Activated CD4-positive, alpha-beta T cell treated with anti-CD3 and anti-CD28 coated beads for 36 hours (primary cell): ENCODE measurements at regions not wholly inside any gene's neighbourhood (a gene's known extent, or its start where the extent isn't known, plus 50 kb on each side); places are given as distances from the start of the nearest gene placed in this dataset.
A peak's percentile ranks its signal among the peaks of the same experiment; 100 is the strongest.
"Not testable (repeated sequence)": the region's sequence is repeated elsewhere in the genome, so short reads cannot be mapped to it uniquely, and the experiment has no call there.

Source experiments
- ATAC-seq: fragments of 200-7000 bp; cut with Tn5 transposase; one replicate; pipeline ENCODE4 v1.10.0; 2021; ENCODE audit warnings: mild to moderate bottlenecking, moderate library complexity
- CTCF ChIA-PET: fragments of 350-600 bp; sonication (Branson Sonifier 250); formaldehyde crosslinking; loops from one replicate; lab custom pipeline; 2021; ENCODE audit warnings: antibody characterized with exemption; lab: Charles Lee
- POLR2A ChIA-PET: fragments of 350-600 bp; sonication (Branson Sonifier 250); formaldehyde crosslinking; loops from one replicate; lab custom pipeline; 2021; ENCODE audit warnings: antibody characterized with exemption, inconsistent platforms; lab: Charles Lee
- DNase-seq: peaks from one replicate; pipeline ENCODE4 v3.0.0-alpha.2; 2020
- H3K27ac Mint-ChIP-seq: one replicate; pipeline ENCODE4 v1.8.0; 2021; ENCODE audit warnings: mixed read lengths
- H3K27me3 Mint-ChIP-seq: one replicate; pipeline ENCODE4 v1.8.0; 2021; ENCODE audit warnings: mixed read lengths
- H3K36me3 Mint-ChIP-seq: one replicate; pipeline ENCODE4 v1.8.0; 2021; ENCODE audit warnings: low read depth, mixed read lengths
- H3K4me1 Mint-ChIP-seq: one replicate; pipeline ENCODE4 v1.8.0; 2021; ENCODE audit warnings: mixed read lengths
- H3K4me3 Mint-ChIP-seq: one replicate; pipeline ENCODE4 v1.8.0; 2021; ENCODE audit warnings: mild to moderate bottlenecking, moderate library complexity, mixed read lengths
- H3K9me3 Mint-ChIP-seq: one replicate; pipeline ENCODE4 v1.8.0; 2021; ENCODE audit warnings: low read depth, mixed read lengths
- intact Hi-C, 2 experiments: fragments of 100-400 bp; cut with DNase I in 1 of 2; cut with micrococcal nuclease in 1 of 2; formaldehyde crosslinking; loops; one replicate each; pipeline versions ENCODE4 v1.14.2 to v1.15.1; 2022 to 2024; cut with DNase I, micrococcal nuclease

DNA sequence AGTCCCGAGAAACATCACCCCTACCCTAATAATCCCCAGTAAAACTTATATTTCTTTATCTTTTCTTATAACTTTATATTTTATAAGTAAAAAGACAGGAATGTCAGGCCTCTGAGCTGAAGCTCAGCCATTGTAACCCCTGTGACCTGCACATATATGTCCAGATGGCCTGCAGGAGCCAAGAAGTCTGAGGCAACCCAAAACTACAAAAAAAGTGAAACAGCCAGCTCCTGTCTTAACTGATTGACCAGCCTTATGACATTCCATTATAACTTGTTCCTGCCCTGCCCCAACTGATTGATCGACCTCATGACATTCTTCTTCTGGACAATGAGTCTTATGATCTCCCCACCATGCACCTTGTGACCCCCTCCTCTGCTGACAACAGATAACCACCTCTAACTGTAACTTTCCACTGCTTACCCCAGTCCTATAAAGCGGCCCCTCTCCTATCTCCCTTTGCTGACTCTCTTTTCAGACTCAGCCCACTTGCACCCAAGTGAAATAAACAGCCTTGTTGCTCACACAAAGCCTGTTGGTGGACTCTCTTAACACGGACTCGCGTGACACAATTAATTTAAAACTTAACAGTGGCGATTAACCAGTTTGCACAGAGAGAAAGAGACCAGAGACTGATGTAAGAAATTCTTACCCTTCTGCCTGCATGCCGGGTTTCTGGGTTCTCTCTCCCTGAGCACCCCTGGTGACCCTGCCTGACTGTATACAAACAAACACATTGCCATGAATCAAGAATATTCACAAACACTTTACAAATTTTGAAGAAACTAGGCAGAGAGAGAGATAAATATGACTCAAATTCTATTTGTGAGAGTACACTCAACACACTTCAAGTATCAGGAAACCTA is 1109.2 kb upstream of the TMEM132C start:
- H3K4me1 Mint-ChIP-seq, intact Hi-C loops, ATAC-seq, CTCF ChIA-PET, H3K4me3 Mint-ChIP-seq, POLR2A ChIA-PET, H3K27ac Mint-ChIP-seq, DNase-seq, H3K27me3 Mint-ChIP-seq, H3K9me3 Mint-ChIP-seq, H3K36me3 Mint-ChIP-seq: not testable (repeated sequence)

DNA sequence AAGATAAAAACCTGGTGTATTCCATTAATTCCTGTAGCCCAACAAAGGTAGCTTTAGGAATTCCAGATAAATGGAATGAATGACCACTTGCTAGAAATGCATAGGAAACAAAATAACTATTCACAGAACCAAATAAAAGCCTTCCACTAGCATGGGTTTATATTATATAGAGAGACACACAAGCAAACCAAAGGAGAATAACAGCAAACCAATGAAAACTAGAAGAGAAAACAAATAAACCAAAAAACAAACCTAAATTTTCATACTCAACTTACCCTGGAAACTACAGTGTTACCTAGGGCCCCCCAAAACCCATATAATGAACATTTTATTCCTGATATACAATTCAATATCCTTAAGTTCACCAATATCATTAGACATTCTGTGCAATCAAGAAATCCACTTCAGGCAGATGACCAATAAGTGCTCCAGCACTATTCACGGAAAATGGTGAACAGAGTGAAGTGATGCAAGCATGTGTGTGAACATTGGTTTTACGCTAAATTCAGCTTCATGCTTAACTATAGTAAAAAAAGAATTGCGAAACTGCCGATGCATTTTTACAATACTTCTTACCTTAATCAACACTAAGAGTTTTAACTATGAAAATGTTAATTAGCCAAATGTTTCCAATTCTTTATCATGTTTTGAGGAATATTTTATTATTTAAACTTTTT is 1108.4 kb upstream of the TMEM132C start:
- Mint-ChIP-seq H3K36me3 (no peaks in the 10 kb centered on the region), H3K27ac (no peak overlapping the region), H3K27me3 (no peaks in the 10 kb centered on the region), H3K4me1 (peaks cover 11% of the 10 kb centered on the region), H3K9me3 (no peaks in the 10 kb centered on the region), H3K4me3 (no peak overlapping the region)
- CTCF ChIA-PET = no interaction called here
- POLR2A ChIA-PET = no interaction called here
- ATAC-seq (no peak), DNase-seq (no peak)
- intact Hi-C loops = no loop called here

DNA sequence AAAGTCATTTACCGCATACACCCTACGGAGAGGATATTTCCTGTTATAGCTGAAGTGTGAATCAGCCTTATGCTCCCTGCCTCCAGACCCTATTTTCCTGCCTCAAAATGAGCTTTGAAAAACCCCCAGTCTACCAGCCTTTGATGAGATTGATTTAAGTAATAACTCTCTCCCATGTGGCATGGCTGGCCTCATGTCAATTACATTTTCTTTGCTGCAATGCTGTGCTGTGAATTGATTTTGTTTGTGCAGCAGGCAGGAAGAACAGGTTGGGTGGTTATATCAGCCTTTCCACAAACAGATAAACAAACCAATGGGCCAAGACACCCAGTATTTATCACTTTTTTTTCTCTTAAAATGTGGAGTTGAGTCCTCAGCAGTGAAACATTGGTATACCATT is 1105.5 kb upstream of the TMEM132C start:
- intact Hi-C loops = loop anchor here in 1 of 2 experiments (5.0 kb wide), 1 partner anchor 79 kb away; no protein-coding TSS in a partner anchor
- no peaks in the 10 kb centered on the region for H3K9me3 Mint-ChIP-seq
- peaks cover 19% of the 10 kb centered on the region for H3K4me1 Mint-ChIP-seq
- no peak for DNase-seq
- peaks cover under 1% of the 10 kb centered on the region for H3K27me3 Mint-ChIP-seq
- no peak overlapping the region for H3K27ac Mint-ChIP-seq
- H3K36me3 Mint-ChIP-seq = no peaks in the 10 kb centered on the region
- H3K4me3 Mint-ChIP-seq = no peak overlapping the region
- ATAC-seq = no peak
- ChIA-PET CTCF (no interaction called here), POLR2A (no interaction called here)

DNA sequence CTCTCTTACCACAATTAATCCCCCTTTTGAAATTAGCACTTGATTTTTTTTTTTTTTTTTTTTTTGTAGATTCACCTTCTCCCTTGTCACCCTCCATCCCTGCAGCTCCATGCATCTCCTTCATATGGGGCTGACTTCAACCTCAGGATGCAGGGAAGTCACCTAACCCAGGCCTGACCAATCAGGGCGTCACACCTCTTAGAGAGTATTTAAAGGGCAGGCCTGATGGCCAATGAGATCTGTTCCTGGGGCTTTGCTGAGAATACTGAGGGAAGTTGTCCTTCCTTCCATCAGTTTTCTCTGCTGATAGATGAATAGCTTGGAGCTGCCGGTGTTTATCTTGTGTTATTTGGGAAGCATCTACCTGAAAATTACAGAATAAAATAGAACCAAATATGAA is 1104.7 kb upstream of the TMEM132C start:
- ChIA-PET CTCF (interaction anchor here (0.8 to 1.1 kb wide), 2 partner anchors 43 to 213 kb away, joined by 3 to 6 read pairs; no protein-coding TSS in a partner anchor), POLR2A (no interaction called here)
- peaks cover 19% of the 10 kb centered on the region for H3K4me1 Mint-ChIP-seq
- intact Hi-C loops = loop anchor here in 1 of 2 experiments (5.0 kb wide), 1 partner anchor 80 kb away; no protein-coding TSS in a partner anchor
- H3K27ac Mint-ChIP-seq = no peak overlapping the region
- no peaks in the 10 kb centered on the region for H3K9me3 Mint-ChIP-seq
- DNase-seq = no peak
- no peaks in the 10 kb centered on the region for H3K36me3 Mint-ChIP-seq
- ATAC-seq = no peak
- H3K4me3 Mint-ChIP-seq = no peak overlapping the region
- H3K27me3 Mint-ChIP-seq = peaks cover 4% of the 10 kb centered on the region

DNA sequence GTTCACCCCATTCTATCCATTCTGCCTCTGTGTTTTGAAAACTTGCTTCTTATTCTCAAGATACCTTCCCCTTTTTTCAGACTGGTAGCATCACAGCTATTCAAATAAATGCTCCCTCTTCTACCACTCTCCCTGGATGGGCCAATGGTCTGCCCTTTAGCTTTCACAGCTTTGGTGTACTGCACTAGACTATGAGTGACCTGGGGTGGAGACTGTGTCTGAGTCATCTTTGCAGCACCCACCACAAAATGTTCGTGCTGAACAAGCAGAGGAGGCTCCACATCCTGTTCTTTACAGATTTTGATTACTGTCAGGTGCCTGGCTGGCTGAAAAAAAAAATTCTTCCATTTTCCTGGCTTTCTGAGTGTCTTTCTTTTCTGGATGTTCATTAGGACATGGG is 1104.1 kb upstream of the TMEM132C start:
- DNase-seq (peak; percentile 62), ATAC-seq (peak; percentile 82)
- Mint-ChIP-seq H3K4me3 (no peak overlapping the region), H3K4me1 (peaks cover 19% of the 10 kb centered on the region), H3K36me3 (no peaks in the 10 kb centered on the region), H3K27ac (peak overlapping the region; percentile 55), H3K9me3 (no peaks in the 10 kb centered on the region), H3K27me3 (peaks cover 4% of the 10 kb centered on the region)
- ChIA-PET CTCF (interaction anchor here (0.5 to 1.1 kb wide), 4 partner anchors 43 to 451 kb away, joined by 3 to 6 read pairs (median 5); no protein-coding TSS in a partner anchor), POLR2A (no interaction called here)
- intact Hi-C loops = loop anchor here in 1 of 2 experiments (5.0 kb wide), 1 partner anchor 81 kb away; no protein-coding TSS in a partner anchor

DNA sequence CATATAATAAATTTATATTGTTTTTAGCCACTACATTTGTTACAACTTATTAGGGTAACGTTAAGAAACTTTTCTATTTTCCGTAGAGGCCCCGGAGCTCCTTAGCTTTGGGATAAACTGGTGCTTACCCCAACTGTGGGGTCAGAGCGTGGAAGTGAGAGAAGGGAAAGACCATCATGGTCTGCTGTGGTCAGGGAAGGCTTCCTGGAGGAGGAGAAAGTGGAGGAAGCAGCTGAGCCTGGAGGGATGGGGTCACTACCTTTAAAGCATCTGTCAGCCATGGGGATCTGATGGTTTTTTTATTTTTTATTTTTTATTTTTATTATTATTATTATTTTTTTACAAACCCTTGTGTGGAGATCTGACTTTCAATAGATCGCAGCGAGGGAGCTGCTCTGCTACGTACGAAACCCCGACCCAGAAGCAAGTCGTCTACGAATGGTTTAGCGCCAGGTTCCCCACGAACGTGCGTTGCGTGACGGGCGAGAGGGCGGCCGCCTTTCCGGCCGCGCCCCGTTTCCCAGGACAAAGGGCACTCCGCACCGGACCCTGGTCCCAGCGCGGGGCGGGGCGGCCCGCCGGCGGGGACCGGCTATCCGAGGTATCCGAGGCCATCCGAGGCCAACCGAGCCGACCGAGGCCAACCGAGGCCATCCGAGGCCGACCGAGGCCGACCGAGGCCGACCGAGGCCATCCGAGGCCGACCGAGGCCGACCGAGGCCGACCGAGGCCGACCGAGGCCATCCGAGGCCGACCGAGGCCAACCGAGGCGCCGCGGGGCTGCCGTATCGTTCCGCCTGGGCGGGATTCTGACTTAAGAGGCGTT is 1101.2 kb upstream of the TMEM132C start:
- ChIA-PET CTCF (interaction anchor here (0.5 to 1.4 kb wide), 3 partner anchors 9 to 40 kb away, joined by 3 to 4 read pairs (median 3); no protein-coding TSS in a partner anchor), POLR2A (no interaction called here)
- H3K27ac Mint-ChIP-seq = peak overlapping the region; percentile 72
- peak; percentile 91 for ATAC-seq
- H3K9me3 Mint-ChIP-seq = no peaks in the 10 kb centered on the region
- peaks cover 9% of the 10 kb centered on the region for H3K27me3 Mint-ChIP-seq
- no peaks in the 10 kb centered on the region for H3K36me3 Mint-ChIP-seq
- peak; percentile 85 for DNase-seq
- peak overlapping the region; percentile 64 for H3K4me3 Mint-ChIP-seq
- peaks cover 19% of the 10 kb centered on the region for H3K4me1 Mint-ChIP-seq
- intact Hi-C loops = loop anchor here in 1 of 2 experiments (5.0 kb wide), 1 partner anchor 392 kb away; no protein-coding TSS in a partner anchor

DNA sequence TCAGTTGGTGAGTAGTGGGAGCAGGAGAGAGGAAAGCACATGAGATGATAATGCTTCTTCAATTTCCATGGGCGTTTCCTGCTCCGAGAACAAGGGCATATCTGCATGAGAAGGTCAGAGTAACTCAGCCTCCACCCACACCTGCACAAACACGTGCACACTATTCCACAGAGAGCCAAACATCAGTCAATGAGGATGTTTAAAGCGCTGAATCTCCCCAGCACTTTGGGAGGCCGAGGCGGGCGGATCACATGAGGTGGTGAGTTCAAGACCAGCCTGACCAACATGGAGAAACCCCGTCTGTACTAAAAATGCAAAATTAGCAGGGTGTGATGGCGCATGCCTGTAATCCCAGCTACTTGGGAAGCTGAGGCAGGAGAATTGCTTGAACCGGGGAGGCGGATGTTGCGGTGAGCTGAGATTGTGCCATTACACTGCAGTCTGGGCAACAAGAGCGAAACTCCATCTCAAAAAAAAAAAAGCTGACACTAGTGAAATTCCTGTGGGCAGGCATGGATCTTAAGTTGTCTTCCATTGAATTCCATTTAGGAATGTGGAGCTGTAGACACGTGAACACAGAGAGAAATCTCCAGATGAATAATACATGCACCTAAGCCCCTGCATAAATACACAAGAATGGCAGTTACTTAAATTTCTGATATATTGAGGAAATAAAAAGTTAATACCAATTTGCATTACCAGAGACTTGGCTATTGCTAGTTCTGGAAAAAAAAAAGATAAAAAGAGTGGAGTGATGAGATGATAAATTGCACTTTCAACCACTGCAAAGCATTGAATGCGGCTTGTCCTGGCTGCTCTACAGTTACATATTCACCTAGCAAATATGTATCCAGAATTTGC is 1097.4 kb upstream of the TMEM132C start:
- ATAC-seq (no peak), DNase-seq (no peak)
- Mint-ChIP-seq H3K4me1 (peaks cover 2% of the 10 kb centered on the region), H3K36me3 (no peaks in the 10 kb centered on the region), H3K27ac (no peak overlapping the region), H3K9me3 (peaks cover 2% of the 10 kb centered on the region), H3K27me3 (peaks cover 9% of the 10 kb centered on the region), H3K4me3 (no peak overlapping the region)
- intact Hi-C loops = loop anchor here in 1 of 2 experiments (5.0 kb wide), 1 partner anchor 388 kb away; no protein-coding TSS in a partner anchor
- CTCF ChIA-PET = interaction anchor here (0.6 kb wide), 1 partner anchor 1575 kb away, joined by 3 read pairs; no protein-coding TSS in a partner anchor
- POLR2A ChIA-PET = no interaction called here

DNA sequence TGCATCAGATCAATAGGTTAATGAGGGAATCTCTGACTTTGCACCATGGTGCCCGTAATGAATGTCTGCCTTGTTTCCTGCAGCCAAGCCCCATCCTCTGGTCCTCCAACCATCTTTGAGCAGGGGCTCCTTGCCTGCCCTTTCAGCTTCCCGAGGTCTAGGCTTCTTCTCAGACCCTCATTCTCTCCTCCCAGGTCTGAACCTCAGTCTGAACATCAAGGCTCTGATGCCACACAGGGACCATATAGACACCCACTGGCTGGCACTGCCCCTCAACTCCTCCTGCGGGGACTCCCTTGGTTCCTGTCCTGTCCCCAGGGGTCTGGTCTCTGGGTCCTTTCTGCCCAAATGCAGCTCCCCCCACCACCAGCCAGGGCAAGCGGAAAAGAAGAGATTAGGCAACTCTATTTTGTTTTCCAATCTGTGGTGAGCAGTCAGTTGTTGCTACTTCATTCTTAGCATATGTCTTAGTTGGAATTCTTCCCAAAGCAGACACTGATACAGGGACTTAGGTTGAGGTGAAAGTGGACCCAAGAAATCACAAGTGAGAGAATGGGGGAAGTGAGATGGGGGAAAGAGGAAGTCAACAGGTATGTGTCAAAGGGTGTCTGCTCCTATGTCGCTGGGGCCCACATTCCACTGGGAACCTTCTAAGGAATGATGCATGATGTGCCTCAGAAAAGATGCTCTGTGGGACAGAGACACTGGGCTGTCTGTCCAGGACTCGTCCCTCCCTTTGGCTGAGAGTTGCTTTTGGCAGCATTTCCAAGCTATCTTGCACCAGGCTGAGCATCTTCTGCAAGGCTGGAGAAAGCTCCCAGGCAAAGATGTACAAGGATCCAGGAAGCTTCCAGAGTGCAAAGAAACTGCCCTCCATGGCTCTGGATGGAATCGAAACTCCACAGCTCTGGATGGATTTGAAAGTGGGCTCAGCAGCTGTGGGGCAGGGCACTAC is 1096.5 kb upstream of the TMEM132C start:
- CTCF ChIA-PET = interaction anchor here (0.6 kb wide), 1 partner anchor 1574 kb away, joined by 3 read pairs; no protein-coding TSS in a partner anchor
- no peak for ATAC-seq
- POLR2A ChIA-PET = no interaction called here

DNA sequence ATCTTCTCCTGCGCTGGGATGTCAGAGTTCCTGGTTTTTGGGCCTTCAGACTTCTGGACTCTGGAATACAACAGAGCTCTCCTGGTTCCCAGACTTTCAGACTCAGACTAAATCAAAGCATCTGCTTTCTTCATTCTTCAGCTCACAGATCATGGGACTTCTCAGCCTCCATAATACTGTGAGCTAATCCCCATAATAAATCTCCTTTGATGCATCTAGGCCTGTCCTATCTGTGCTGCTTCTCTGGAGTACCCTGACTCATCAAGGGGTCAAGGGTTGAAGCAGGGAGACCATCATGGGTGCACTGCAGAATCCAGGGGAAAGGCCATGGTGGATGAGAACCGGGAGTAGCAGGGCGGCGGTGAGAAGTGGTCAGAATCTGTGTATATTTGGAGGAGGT is 1094.1 kb upstream of the TMEM132C start:
- DNase-seq (no peak), ATAC-seq (no peak)
- Mint-ChIP-seq H3K4me1 (no peaks in the 10 kb centered on the region), H3K27me3 (peaks cover 5% of the 10 kb centered on the region), H3K27ac (no peak overlapping the region), H3K36me3 (no peaks in the 10 kb centered on the region), H3K4me3 (no peak overlapping the region), H3K9me3 (peaks cover 9% of the 10 kb centered on the region)
- ChIA-PET CTCF (no interaction called here), POLR2A (no interaction called here)
- intact Hi-C loops = no loop called here

More for the DNA sequence above, 1096.5 kb upstream of the TMEM132C start:
- Mint-ChIP-seq H3K36me3 (no peaks in the 10 kb centered on the region), H3K4me3 (no peak overlapping the region), H3K4me1 (peaks cover under 1% of the 10 kb centered on the region), H3K9me3 (peaks cover 2% of the 10 kb centered on the region), H3K27me3 (peaks cover 9% of the 10 kb centered on the region), H3K27ac (no peak overlapping the region)
- DNase-seq = no peak
- intact Hi-C loops = no loop called here
